Gastroesophageal sphincter (tissue), 3 donors: ENCODE measurements at regions not wholly inside any gene's neighbourhood (a gene's known extent, or its start where the extent isn't known, plus 50 kb on each side); places are given as distances from the start of the nearest gene placed in this dataset.

ENCODE experiments used
- CTCF ChIP-seq, 4 experiments: fragments of 200-600 bp in 2 of 4; fragments of 450-650 bp in 2 of 4; sonication (generic) in 1 of 4; IDR thresholded peaks; one replicate each; pipeline ENCODE4 v1.5.1; 2017 to 2019; ENCODE audit warnings: antibody characterized with exemption in 4 of 4, mild to moderate bottlenecking in 2 of 4, moderate library complexity in 2 of 4
- POLR2A ChIP-seq, 2 donors: fragments of 450-650 bp; IDR thresholded peaks; one replicate each; pipeline ENCODE4 v1.6.1; 2017; ENCODE audit warnings: antibody characterized with exemption in 2 of 2, mild to moderate bottlenecking in 2 of 2, moderate library complexity in 1 of 2

GRCh38 chr2:152962446-152962845 is 244.0 kb downstream of the ARL6IP6 start:
- TF ChIP-seq CTCF (IDR thresholded peaks at IDR 0.05) (no peak), POLR2A (IDR thresholded peaks at IDR 0.05) (no peak)
